ENCODE measurements at regions not wholly inside any gene's neighbourhood (a gene's known extent, or its start where the extent isn't known, plus 50 kb on each side); places are given as distances from the start of the nearest gene placed in this dataset.

DNA sequence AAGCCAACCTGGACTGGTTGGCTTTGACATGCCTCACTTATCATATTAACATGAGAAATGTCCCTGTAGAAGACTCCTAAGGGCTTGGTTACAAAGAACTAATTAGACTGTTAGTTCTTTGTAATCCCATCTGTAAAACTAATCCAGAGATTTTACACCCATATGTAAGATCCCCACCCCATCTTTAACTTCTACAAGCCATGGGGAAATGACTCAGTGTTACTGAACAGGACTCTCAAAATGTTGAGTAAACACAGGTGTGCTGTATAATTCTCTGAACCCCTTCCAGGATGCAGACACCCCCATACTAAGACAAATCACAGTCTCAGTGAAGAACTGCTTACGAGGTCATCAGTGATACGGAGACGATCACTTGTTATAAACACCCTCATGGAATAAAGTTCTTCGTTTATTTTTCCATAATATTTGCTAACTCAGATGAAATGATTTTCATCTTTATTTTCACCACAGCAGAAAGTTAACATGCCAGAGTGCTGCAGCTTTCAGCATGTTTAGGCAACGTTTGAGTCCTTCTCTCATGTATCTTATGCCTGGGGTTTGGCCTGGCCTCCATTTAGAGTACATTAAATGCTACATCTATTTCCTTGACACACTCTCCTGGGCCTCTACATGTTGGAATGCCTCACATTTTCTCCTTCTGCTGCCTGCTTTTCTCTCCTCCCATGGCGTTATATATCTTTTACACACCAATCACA, 55.3 kb upstream of the LEKR1 start:
- H3K9me3 ChIP-seq, result no peaks in the 10 kb centered on the region
- DNase-seq (no peak), ATAC-seq (no peak)
- no peaks in the 10 kb centered on the region for H3K27me3 ChIP-seq
- no peak overlapping the region for H3K27ac ChIP-seq
- H3K4me3 ChIP-seq, result no peak overlapping the region
- H3K4me1 ChIP-seq, result no peaks in the 10 kb centered on the region
- TF ChIP-seq, protein P1, sequence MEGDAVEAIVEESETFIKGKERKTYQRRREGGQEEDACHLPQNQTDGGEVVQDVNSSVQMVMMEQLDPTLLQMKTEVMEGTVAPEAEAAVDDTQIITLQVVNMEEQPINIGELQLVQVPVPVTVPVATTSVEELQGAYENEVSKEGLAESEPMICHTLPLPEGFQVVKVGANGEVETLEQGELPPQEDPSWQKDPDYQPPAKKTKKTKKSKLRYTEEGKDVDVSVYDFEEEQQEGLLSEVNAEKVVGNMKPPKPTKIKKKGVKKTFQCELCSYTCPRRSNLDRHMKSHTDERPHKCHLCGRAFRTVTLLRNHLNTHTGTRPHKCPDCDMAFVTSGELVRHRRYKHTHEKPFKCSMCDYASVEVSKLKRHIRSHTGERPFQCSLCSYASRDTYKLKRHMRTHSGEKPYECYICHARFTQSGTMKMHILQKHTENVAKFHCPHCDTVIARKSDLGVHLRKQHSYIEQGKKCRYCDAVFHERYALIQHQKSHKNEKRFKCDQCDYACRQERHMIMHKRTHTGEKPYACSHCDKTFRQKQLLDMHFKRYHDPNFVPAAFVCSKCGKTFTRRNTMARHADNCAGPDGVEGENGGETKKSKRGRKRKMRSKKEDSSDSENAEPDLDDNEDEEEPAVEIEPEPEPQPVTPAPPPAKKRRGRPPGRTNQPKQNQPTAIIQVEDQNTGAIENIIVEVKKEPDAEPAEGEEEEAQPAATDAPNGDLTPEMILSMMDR (IDR thresholded peaks at IDR 0.05), result no peak
- no peak for TF ChIP-seq POLR2A (IDR thresholded peaks at IDR 0.05)
- intact Hi-C loops (cut with DNase I), result no loop called here
- H3K36me3 ChIP-seq (replicated peaks in 1 of 2; ENCODE audit: insufficient read depth in 1 of 2, low read depth in 2 of 2), result no peaks in the 10 kb centered on the region
- WGBS, 2 donors, result 78 to 87% methylated on average over 6 of the region's 6 CpGs

DNA sequence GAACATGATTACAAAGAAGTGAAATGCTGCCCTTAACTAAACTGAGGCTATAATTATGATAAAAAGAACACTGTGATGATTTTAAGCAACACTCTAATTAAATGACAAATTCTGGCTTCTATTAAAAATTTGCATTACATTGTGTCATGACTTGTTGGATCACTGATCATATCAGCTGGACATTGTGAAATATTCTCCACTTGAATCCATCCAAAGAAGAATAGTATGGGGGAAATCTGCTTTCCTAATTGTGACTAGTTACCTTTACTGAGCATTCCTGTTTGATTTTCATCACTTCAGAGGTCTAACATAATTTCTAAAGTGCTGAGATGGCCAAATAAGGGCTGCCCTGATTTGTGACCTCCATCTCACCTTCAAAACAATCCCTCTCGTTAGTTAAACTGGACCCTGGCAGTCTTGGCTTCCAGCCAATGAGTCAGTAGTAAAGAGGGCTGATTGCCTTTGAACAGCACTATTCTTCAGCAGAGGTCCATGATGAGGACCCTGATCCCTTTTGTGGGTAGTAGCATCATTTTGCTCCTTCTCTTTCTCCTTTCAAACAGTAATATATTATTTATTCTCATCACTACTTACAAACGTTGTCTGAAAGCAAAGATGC, 53.5 kb upstream of the LEKR1 start:
- DNase-seq, result peak in 2 of 4 donors; percentile 22 to 33
- WGBS, 2 donors, result 7 to 10% methylated on average over 2 of the region's 2 CpGs
- Histone ChIP-seq H3K4me1 (no peaks in the 10 kb centered on the region), H3K27me3 (no peaks in the 10 kb centered on the region), H3K9me3 (no peaks in the 10 kb centered on the region), H3K4me3 (no peak overlapping the region), H3K36me3 (replicated peaks in 1 of 2; ENCODE audit: insufficient read depth in 1 of 2, low read depth in 2 of 2) (no peaks in the 10 kb centered on the region), H3K27ac (no peak overlapping the region)
- TF ChIP-seq, protein P1 (IDR thresholded peaks at IDR 0.05), result no peak
- no peak for TF ChIP-seq POLR2A (IDR thresholded peaks at IDR 0.05)
- no peak for ATAC-seq
- intact Hi-C loops (cut with DNase I), result no loop called here

DNA sequence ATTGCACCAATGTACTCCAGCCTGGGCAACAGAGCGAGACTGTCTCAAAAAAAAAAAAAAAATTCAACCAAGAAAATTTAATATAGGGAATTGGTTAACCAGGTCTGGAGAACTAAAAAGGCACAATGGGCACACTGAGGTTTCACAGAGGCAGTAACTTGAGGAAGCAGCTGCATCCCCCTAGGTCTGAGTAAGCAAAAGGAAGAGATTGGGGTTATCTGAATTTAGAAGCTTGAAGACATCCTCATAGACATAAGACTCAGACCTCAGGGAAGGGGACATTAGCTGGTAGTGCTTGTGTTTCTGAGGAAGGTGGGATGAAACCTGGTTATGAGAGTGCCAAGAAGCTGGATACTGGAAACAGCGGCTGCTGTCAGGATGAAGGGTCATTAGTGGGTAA, 50.1 kb upstream of the LEKR1 start:
- H3K27me3 ChIP-seq, result no peaks in the 10 kb centered on the region
- H3K4me1 ChIP-seq, result no peaks in the 10 kb centered on the region
- H3K27ac ChIP-seq, result no peak overlapping the region
- no peaks in the 10 kb centered on the region for H3K9me3 ChIP-seq
- intact Hi-C loops (cut with DNase I), result no loop called here
- 84 to 96% methylated on average over 2 of the region's 2 CpGs for WGBS, 2 donors
- no peak for TF ChIP-seq POLR2A (IDR thresholded peaks at IDR 0.05)
- TF ChIP-seq, protein P1 (IDR thresholded peaks at IDR 0.05), result no peak
- H3K4me3 ChIP-seq, result no peak overlapping the region
- ATAC-seq (no peak), DNase-seq (no peak)
- H3K36me3 ChIP-seq (replicated peaks in 1 of 2; ENCODE audit: insufficient read depth in 1 of 2, low read depth in 2 of 2), result no peaks in the 10 kb centered on the region

Measured in body of pancreas (tissue), 4 donors.